ENCODE measurements at regions not wholly inside any gene's neighbourhood (a gene's known extent, or its start where the extent isn't known, plus 50 kb on each side); places are given as distances from the start of the nearest gene placed in this dataset.
"Not testable (repeated sequence)": the region's sequence is repeated elsewhere in the genome, so short reads cannot be mapped to it uniquely, and the experiment has no call there.

- DNase-seq (ENCODE audit: low read depth, low spot score); H3K4me3 ChIP-seq (ENCODE audit: low read length): not testable (repeated sequence)
Observed at GRCh38 chr9:42323084-42323809, 139.8 kb downstream of the SPATA31A6 start.

DNA sequence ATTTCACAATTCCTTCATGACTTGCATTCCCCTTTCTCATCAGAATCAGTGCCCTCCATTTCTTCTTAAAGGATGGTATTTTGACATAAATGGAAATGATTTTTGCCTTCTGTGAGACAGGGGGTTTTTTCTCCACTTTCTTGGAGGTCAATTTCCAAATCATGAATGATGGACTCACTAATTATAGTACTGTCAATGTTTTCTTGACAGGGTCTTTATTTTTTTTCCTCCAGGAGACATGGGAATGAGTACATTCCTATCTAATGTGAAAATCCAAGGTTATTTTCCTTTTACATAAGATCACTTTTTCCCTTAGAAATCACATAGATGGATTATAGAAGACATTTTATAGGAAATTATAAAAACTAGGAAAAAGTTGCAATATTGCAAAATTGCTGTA lies 141.7 kb downstream of the SPATA31A6 start:
- not testable (repeated sequence) for H3K4me3 ChIP-seq (ENCODE audit: low read length); DNase-seq (ENCODE audit: low read depth, low spot score)

DNA sequence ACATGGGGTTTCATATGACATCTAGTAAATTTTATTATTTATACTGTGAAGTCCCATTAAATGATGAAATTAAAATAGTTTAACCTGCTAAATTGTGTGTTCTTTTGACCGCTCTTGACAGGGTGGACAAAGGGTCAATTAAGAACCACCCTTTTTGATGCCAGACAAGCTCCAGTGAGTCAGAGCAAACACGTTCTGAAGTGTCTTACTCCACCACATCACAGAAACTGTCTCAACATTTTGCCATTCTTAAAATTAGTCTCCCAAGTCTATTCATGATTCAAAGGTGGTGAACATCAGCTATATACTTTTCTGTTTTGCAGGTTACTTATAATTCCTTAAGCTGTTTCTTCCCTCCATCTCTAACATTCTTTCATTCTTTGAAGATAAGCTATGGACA lies 142.1 kb downstream of the SPATA31A6 start:
- not testable (repeated sequence) for DNase-seq (ENCODE audit: low read depth, low spot score); H3K4me3 ChIP-seq (ENCODE audit: low read length)

- not testable (repeated sequence) for H3K4me3 ChIP-seq (ENCODE audit: low read length); DNase-seq (ENCODE audit: low read depth, low spot score)
Observed at GRCh38 chr9:42326482-42326881, 143.0 kb downstream of the SPATA31A6 start.

GRCh38 chr9:42335342-42335741 lies 151.9 kb downstream of the SPATA31A6 start:
- H3K4me3 ChIP-seq (ENCODE audit: low read length); DNase-seq (ENCODE audit: low read depth, low spot score): not testable (repeated sequence)

- H3K4me3 ChIP-seq (ENCODE audit: low read length); DNase-seq (ENCODE audit: low read depth, low spot score): not testable (repeated sequence)
Observed at GRCh38 chr9:42335984-42336657, 152.7 kb downstream of the SPATA31A6 start.

DNA sequence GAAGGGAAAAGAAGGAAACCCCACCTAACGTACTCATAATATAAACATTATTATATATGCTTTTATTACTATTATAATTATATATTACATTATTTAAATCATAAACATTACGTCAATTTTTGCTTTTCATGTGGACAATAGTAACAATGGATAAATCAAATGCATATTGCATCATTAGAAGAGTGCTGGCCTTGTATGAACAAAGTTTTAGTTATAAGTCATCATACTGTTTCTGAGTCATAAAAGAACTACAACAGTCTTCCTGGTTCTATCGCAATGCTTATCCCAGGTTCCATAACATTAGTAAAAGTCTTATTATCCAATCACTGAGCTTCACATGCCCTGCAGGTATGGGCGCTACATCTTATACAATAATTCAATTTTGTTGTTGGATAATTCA lies 154.8 kb downstream of the SPATA31A6 start:
- not testable (repeated sequence) for DNase-seq (ENCODE audit: low read depth, low spot score); H3K4me3 ChIP-seq (ENCODE audit: low read length)

- H3K4me3 ChIP-seq (ENCODE audit: low read length); DNase-seq (ENCODE audit: low read depth, low spot score): not testable (repeated sequence)
Observed at GRCh38 chr9:42339671-42340434, 156.4 kb downstream of the SPATA31A6 start.

GRCh38 chr9:42340435-42340723 lies 156.9 kb downstream of the SPATA31A6 start:
- DNase-seq (ENCODE audit: low read depth, low spot score); H3K4me3 ChIP-seq (ENCODE audit: low read length): not testable (repeated sequence)

DNA sequence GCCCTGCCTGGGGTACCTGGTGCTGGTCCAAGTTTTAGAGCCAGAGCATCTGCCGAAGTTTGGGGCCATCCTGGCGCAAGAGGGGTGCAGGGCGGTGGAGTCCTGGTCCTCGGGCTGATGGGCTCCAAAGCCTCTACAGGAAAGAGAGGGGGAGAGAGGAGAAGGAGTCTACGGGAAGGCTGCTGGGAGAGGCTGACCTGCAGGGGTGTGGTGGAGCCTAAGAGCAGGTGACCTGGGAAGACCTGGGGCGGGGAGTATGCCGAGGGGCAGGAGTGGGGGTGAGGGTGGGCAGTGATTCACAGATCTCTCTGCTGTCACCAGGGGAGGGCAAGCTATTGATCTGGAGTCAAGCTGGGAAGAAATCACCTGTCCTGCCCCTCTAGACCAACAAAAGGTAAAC lies 158.4 kb downstream of the SPATA31A6 start:
- DNase-seq (ENCODE audit: low read depth, low spot score); H3K4me3 ChIP-seq (ENCODE audit: low read length): not testable (repeated sequence)

DNA sequence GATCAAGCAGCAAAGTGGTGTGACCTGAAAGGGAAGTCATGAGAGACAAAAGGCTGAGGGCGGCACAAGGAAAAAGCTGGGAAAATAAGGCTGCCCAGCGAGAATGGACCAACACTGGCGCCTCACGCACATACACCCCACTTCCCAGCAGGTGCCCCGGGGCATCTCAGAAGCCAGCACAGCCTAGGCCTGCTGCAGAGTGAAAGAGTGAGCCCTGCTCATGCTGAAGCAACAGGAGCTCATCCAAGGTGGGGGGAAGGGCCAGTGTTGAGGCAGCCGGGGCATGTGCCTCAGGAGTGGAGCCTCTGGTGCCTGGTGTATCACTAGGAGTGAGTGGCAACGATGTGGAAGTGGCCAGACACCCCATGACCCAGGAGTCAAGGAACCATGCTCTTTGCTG lies 158.8 kb downstream of the SPATA31A6 start:
- H3K4me3 ChIP-seq (ENCODE audit: low read length); DNase-seq (ENCODE audit: low read depth, low spot score): not testable (repeated sequence)

DNA sequence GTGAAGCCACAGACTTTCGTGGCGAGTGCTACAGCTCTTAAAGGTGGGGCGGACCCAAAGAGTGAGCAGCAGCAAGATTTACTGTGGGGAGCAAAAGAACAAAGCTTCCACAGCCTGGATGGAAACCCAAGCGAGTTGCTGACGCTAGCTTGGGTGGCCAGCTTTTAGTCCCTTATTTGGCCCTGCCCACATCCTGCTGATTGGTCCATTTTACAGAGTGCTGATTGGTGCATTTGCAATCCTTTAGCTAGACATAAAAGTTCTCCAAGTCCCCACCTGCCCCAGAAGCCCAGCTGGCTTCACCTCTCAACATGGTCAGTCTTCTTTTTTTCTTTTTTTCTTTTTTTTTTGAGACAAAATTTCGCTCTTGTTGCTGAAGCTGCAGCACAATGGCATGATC lies 161.0 kb downstream of the SPATA31A6 start:
- not testable (repeated sequence) for DNase-seq (ENCODE audit: low read depth, low spot score); H3K4me3 ChIP-seq (ENCODE audit: low read length)

GRCh38 chr9:42346916-42347315 lies 163.5 kb downstream of the SPATA31A6 start:
- not testable (repeated sequence) for H3K4me3 ChIP-seq (ENCODE audit: low read length); DNase-seq (ENCODE audit: low read depth, low spot score)

GRCh38 chr9:42349181-42349580 lies 165.7 kb downstream of the SPATA31A6 start:
- H3K4me3 ChIP-seq (ENCODE audit: low read length); DNase-seq (ENCODE audit: low read depth, low spot score): not testable (repeated sequence)

DNA sequence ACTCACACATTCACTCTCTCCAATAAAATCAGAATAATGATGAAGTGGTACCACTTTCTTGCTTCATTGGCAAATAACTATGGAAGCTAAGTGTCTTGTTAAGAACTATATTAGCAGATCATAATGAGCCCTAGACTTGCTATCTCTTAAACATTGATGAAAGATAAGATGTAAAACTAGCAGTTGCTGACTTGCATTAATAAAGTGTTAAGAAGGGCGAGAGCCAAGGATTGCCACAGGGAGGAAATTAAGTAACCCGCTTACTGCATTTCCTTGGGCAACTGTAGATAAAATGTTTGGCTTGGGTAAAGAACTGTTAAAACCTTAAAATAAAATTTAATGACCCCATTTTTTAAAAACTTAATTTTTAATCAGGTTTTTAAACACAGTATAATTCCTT lies 167.0 kb downstream of the SPATA31A6 start:
- not testable (repeated sequence) for DNase-seq (ENCODE audit: low read depth, low spot score); H3K4me3 ChIP-seq (ENCODE audit: low read length)

GRCh38 chr9:42357604-42358373 lies 174.3 kb downstream of the SPATA31A6 start:
- not testable (repeated sequence) for H3K4me3 ChIP-seq (ENCODE audit: low read length); DNase-seq (ENCODE audit: low read depth, low spot score)

GRCh38 chr9:42358626-42359247 lies 175.3 kb downstream of the SPATA31A6 start:
- DNase-seq (ENCODE audit: low read depth, low spot score); H3K4me3 ChIP-seq (ENCODE audit: low read length): not testable (repeated sequence)

GRCh38 chr9:42364410-42365243 lies 181.2 kb downstream of the SPATA31A6 start:
- H3K4me3 ChIP-seq (ENCODE audit: low read length); DNase-seq (ENCODE audit: low read depth, low spot score): not testable (repeated sequence)
